H9 (cell line): ENCODE measurements at regions not wholly inside any gene's neighbourhood (a gene's known extent, or its start where the extent isn't known, plus 50 kb on each side); places are given as distances from the start of the nearest gene placed in this dataset.
"Not testable (repeated sequence)": the region's sequence is repeated elsewhere in the genome, so short reads cannot be mapped to it uniquely, and the experiment has no call there.

Experiments
- DNase-seq: peaks from one replicate; pipeline ENCODE4 v3.0.0-alpha.2; 2017
- H2AFZ ChIP-seq: one replicate; pipeline ENCODE4 v1.6.1; 2013; ENCODE audit warnings: mild to moderate bottlenecking, low read length, control low read depth, moderate library complexity
- H2AK5ac ChIP-seq: 2 replicates; pipeline ENCODE4 v1.6.1; 2013; ENCODE audit warnings: low read length, control low read depth, mixed read lengths; ENCODE audit not compliant: insufficient read length
- H2BK120ac ChIP-seq: one replicate; pipeline ENCODE4 v1.6.1; 2013; ENCODE audit warnings: low read depth, mild to moderate bottlenecking, low read length, control low read depth, inconsistent platforms; ENCODE audit not compliant: poor library complexity, severe bottlenecking
- H2BK12ac ChIP-seq: 2 replicates; pipeline ENCODE4 v1.6.1; 2013; ENCODE audit warnings: low read length, control low read depth, mixed read lengths, low read depth; ENCODE audit not compliant: insufficient read length
- H2BK15ac ChIP-seq: 2 replicates; pipeline ENCODE4 v1.6.1; 2013; ENCODE audit warnings: low read depth, low read length, control low read depth
- H2BK20ac ChIP-seq: one replicate; pipeline ENCODE4 v1.6.1; 2013; ENCODE audit warnings: low read depth, mild to moderate bottlenecking, low read length, control low read depth, inconsistent platforms; ENCODE audit not compliant: poor library complexity, severe bottlenecking
- H2BK5ac ChIP-seq: 2 replicates; pipeline ENCODE4 v1.6.1; 2013; ENCODE audit warnings: low read length, control low read depth, mixed read lengths; ENCODE audit not compliant: insufficient read length
- H3K14ac ChIP-seq: 2 replicates; pipeline ENCODE4 v1.6.1; 2013; ENCODE audit warnings: low read length, control low read depth; ENCODE audit not compliant: insufficient read depth
- H3K18ac ChIP-seq: 2 replicates; pipeline ENCODE4 v1.6.1; 2013; ENCODE audit warnings: low read depth, mild to moderate bottlenecking, mixed read lengths, low read length, control low read depth; ENCODE audit not compliant: insufficient read length
- H3K23ac ChIP-seq: 2 replicates; pipeline ENCODE4 v1.6.1; 2013; ENCODE audit warnings: low read length, control low read depth, mixed read lengths, low read depth; ENCODE audit not compliant: insufficient read length
- H3K23me2 ChIP-seq: 2 replicates; pipeline ENCODE4 v1.6.1; 2013; ENCODE audit warnings: low read depth, mild to moderate bottlenecking, mixed read lengths, low read length, control low read depth; ENCODE audit not compliant: insufficient read length, poor library complexity, severe bottlenecking
- H3K27ac ChIP-seq: 2 replicates; pipeline ENCODE4 v1.5.1; 2013; ENCODE audit warnings: low read length, control low read depth, mixed read lengths, low read depth; ENCODE audit not compliant: insufficient read length
- H3K27me3 ChIP-seq: 2 replicates; pipeline ENCODE4 v1.6.1; 2013; ENCODE audit warnings: low read length, control low read depth, inconsistent platforms; ENCODE audit not compliant: insufficient read depth
- H3K4ac ChIP-seq: 2 replicates; pipeline ENCODE4 v1.6.1; 2013; ENCODE audit warnings: low read depth, mild to moderate bottlenecking, control low read depth, inconsistent platforms, low read length, moderate library complexity
- H3K4me1 ChIP-seq: 2 replicates; pipeline ENCODE4 v1.6.1; 2013; ENCODE audit warnings: low read length, control low read depth, inconsistent platforms; ENCODE audit not compliant: insufficient read depth
- H3K4me2 ChIP-seq: 2 replicates; pipeline ENCODE4 v1.6.1; 2013; ENCODE audit warnings: low read length, control low read depth, mixed read lengths; ENCODE audit not compliant: insufficient read length, insufficient read depth
- H3K56ac ChIP-seq: 2 replicates; pipeline ENCODE4 v1.6.1; 2013; ENCODE audit warnings: low read depth, mild to moderate bottlenecking, mixed read lengths, low read length, control low read depth; ENCODE audit not compliant: insufficient read length
- H3K79me1 ChIP-seq: 2 replicates; pipeline ENCODE4 v1.6.1; 2013; ENCODE audit warnings: low read depth, mild to moderate bottlenecking, moderate library complexity, low read length, control low read depth, inconsistent platforms; ENCODE audit not compliant: insufficient read depth, poor library complexity, severe bottlenecking
- H3K79me2 ChIP-seq: 2 replicates; pipeline ENCODE4 v1.6.1; 2013; ENCODE audit warnings: low read length, control low read depth, inconsistent platforms; ENCODE audit not compliant: insufficient read depth
- H3K9ac ChIP-seq: 2 replicates; pipeline ENCODE4 v1.6.1; 2013; ENCODE audit warnings: low read length, control low read depth, mixed read lengths; ENCODE audit not compliant: insufficient read length; ENCODE audit errors: extremely low read depth
- H3K9me3 ChIP-seq: one replicate; pipeline ENCODE4 v1.6.1; 2013; ENCODE audit warnings: low read depth, low read length, inconsistent platforms; ENCODE audit not compliant: control insufficient read depth
- H3T11ph ChIP-seq: one replicate; pipeline ENCODE4 v1.6.1; 2013; ENCODE audit warnings: mild to moderate bottlenecking, low read length, control low read depth, inconsistent platforms
- H4K20me1 ChIP-seq: one replicate; pipeline ENCODE4 v1.6.1; 2013; ENCODE audit not compliant: control insufficient read depth, insufficient read length, insufficient read depth
- H4K5ac ChIP-seq: 2 replicates; pipeline ENCODE4 v1.6.1; 2013; ENCODE audit warnings: low read depth, mild to moderate bottlenecking, mixed read lengths, low read length, control low read depth; ENCODE audit not compliant: insufficient read length
- H4K8ac ChIP-seq: replicated peaks from 2 replicates; pipeline ENCODE4 v1.6.1; 2013; ENCODE audit warnings: low read length, control low read depth, mixed read lengths, low read depth; ENCODE audit not compliant: insufficient read length
- H4K91ac ChIP-seq: 2 replicates; pipeline ENCODE4 v1.6.1; 2013; ENCODE audit warnings: low read depth, mild to moderate bottlenecking, moderate library complexity, mixed read lengths, low read length, control low read depth; ENCODE audit not compliant: insufficient read length
- H3K27ac Mint-ChIP-seq, 3 experiments: 2 replicates in 2 of 3; 3 replicates in 1 of 3; pipeline ENCODE4 v1.8.0; 2020 to 2021; ENCODE audit warnings: mixed read lengths in 3 of 3, mild to moderate bottlenecking in 1 of 3, moderate library complexity in 1 of 3
- H3K27me3 Mint-ChIP-seq: 2 replicates; pipeline ENCODE4 v1.8.0; 2021; ENCODE audit warnings: low read depth, mild to moderate bottlenecking, moderate library complexity, mixed read lengths
- H3K36me3 Mint-ChIP-seq, 3 experiments: 2 replicates in 2 of 3; 3 replicates in 1 of 3; pipeline ENCODE4 v1.8.0; 2020 to 2021; ENCODE audit warnings: low read depth in 3 of 3, mixed read lengths in 3 of 3; ENCODE audit not compliant: insufficient read depth in 1 of 3
- H3K4me1 Mint-ChIP-seq, 2 experiments: 2 replicates each; pipeline ENCODE4 v1.8.0; 2020; ENCODE audit warnings: mixed read lengths in 2 of 2
- H3K4me3 Mint-ChIP-seq, 2 experiments: 2 replicates in 1 of 2; 3 replicates in 1 of 2; pipeline ENCODE4 v1.8.0; 2020 to 2021; ENCODE audit warnings: mild to moderate bottlenecking in 2 of 2, mixed read lengths in 2 of 2, moderate library complexity in 1 of 2
- H3K9me3 Mint-ChIP-seq, 2 experiments: 2 replicates in 1 of 2; 3 replicates in 1 of 2; pipeline ENCODE4 v1.8.0; 2020; ENCODE audit warnings: mild to moderate bottlenecking in 2 of 2, mixed read lengths in 2 of 2, moderate library complexity in 1 of 2
- WGBS: extraction: QIAGEN DNeasy Blood & Tissue Kit; methylation state at CpG from one replicate; pipeline ENCODE4 v1.1.7; 2013; ENCODE audit warnings: missing lambda C conversion rate, low lambda C conversion rate, mixed read lengths; ENCODE audit not compliant: insufficient read length; ENCODE audit errors: extremely low coverage; 5-methylcytosine and 5-hydroxymethylcytosine counted together
- TF ChIP-seq, protein P1 (sequence below): fragments of 200-600 bp; sonication (generic); conservative IDR thresholded peaks from 3 replicates; pipeline ENCODE4 v1.8.0; 2021; ENCODE audit warnings: antibody characterized with exemption, mild to moderate bottlenecking

DNA sequence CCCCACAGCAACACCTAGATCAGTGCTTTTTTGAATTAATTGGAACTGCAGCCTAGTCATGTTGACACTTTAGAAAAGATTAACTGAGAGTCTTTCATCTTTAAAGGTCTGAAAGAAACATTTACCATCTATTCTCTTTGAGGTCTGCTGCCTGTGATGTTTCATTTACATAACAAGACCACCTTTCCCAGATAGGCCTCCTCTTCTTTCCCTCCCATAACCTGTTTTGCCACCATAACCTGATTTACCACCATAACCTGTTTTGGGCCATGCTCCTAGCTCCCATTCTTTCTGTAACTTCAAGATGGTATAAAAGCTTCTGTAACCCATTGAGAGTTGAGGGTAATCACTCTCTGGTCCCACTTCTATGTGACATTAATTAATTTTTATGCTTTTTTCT lies 320.8 kb downstream of the PCDH20 start:
- DNase-seq = no peak

DNA sequence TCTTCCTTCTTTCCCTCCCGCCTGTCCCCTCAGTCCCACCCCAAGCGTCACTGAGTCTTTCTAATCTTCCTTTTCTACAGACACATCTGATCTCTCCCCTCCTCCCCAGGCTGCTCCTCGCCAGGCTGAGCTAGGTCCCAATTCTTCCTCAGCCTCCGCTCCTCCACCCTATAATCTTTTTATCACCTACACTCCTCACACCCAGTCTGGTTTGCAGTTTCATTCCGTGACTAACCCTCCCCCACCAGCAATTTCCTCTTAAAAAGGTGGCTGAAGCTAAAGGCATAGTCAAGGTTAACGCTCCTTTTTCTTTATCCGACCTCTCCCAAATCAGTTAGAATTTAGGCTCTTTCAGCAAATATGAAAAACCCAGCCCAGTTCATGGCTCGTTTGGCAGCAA lies 325.8 kb downstream of the PCDH20 start:
- H3K4me1 ChIP-seq, H2AFZ ChIP-seq, H4K20me1 ChIP-seq, H3K27ac ChIP-seq, H3K79me1 ChIP-seq, H3K23me2 ChIP-seq, H4K91ac ChIP-seq, H2BK120ac ChIP-seq, DNase-seq, H3K4ac ChIP-seq, H3K56ac ChIP-seq, H3T11ph ChIP-seq, H3K18ac ChIP-seq, H3K4me3 Mint-ChIP-seq, H2AK5ac ChIP-seq, H3K27me3 ChIP-seq, H2BK20ac ChIP-seq, H2BK5ac ChIP-seq, H3K9me3 ChIP-seq, H3K4me2 ChIP-seq, H2BK12ac ChIP-seq, H3K14ac ChIP-seq, H4K5ac ChIP-seq, H3K27me3 Mint-ChIP-seq, H3K9ac ChIP-seq, H2BK15ac ChIP-seq, H3K79me2 ChIP-seq, H3K23ac ChIP-seq, H4K8ac ChIP-seq: not testable (repeated sequence)
- H3K9me3 Mint-ChIP-seq = peaks cover 6 to 20% of the 10 kb centered on the region in 2 experiments
- peaks cover 0 to 26% (median 21%) of the 10 kb centered on the region in 3 experiments; a peak in 5 of 7 replicates for H3K36me3 Mint-ChIP-seq
- H3K4me1 Mint-ChIP-seq = peaks cover 50 to 55% of the 10 kb centered on the region in 2 experiments
- H3K27ac Mint-ChIP-seq = 0 out of 7 replicates have a peak overlapping the region, but pooled peaks of 1 of the 3 experiments have one; percentile 20
- WGBS = no CpG with 5 or more reads among the region's 8 CpGs

More for the DNA sequence above, 320.8 kb downstream of the PCDH20 start:
- Histone ChIP-seq H2BK15ac (no peak overlapping the region), H3K14ac (no peak overlapping the region), H3K4ac (no peak overlapping the region), H3K23ac (no peak overlapping the region), H3K18ac (no peak overlapping the region), H3K79me2 (no peaks in the 10 kb centered on the region), H2BK120ac (no peak overlapping the region), H2BK5ac (no peak overlapping the region), H3K9ac (no peak overlapping the region), H2BK12ac (no peak overlapping the region), H3K9me3 (no peaks in the 10 kb centered on the region), H3K56ac (no peak overlapping the region), H4K5ac (no peak overlapping the region), H4K91ac (no peak overlapping the region), H3K27me3 (no peaks in the 10 kb centered on the region), H4K20me1 (no peaks in the 10 kb centered on the region), H3K23me2 (no peaks in the 10 kb centered on the region), H3K4me2 (no peak overlapping the region), H3K79me1 (no peaks in the 10 kb centered on the region), H2BK20ac (no peak overlapping the region), H3K27ac (no peak overlapping the region), H2AK5ac (no peak overlapping the region), H3T11ph (no peak overlapping the region), H2AFZ (no peak overlapping the region), H3K4me1 (no peaks in the 10 kb centered on the region; the same call in 1 of the 2 replicates), H4K8ac (no peak overlapping the region)
- Mint-ChIP-seq H3K4me1 (peaks cover 26 to 27% of the 10 kb centered on the region in 2 experiments), H3K27me3 (0 out of 2 replicates have a peak, but pooled peaks cover 2% of the 10 kb centered on the region), H3K36me3 (peaks cover 0 to 8% (median 7%) of the 10 kb centered on the region in 3 experiments; a peak in 4 of 7 replicates), H3K4me3 (peak overlapping the region in 1 of 2 experiments; percentile 10; a peak in 2 of 5 replicates), H3K9me3 (peaks cover 2 to 10% of the 10 kb centered on the region in 2 experiments), H3K27ac (peak overlapping the region in 1 of 3 experiments; percentile 67; a peak in 2 of 7 replicates)
- TF ChIP-seq, protein P1, sequence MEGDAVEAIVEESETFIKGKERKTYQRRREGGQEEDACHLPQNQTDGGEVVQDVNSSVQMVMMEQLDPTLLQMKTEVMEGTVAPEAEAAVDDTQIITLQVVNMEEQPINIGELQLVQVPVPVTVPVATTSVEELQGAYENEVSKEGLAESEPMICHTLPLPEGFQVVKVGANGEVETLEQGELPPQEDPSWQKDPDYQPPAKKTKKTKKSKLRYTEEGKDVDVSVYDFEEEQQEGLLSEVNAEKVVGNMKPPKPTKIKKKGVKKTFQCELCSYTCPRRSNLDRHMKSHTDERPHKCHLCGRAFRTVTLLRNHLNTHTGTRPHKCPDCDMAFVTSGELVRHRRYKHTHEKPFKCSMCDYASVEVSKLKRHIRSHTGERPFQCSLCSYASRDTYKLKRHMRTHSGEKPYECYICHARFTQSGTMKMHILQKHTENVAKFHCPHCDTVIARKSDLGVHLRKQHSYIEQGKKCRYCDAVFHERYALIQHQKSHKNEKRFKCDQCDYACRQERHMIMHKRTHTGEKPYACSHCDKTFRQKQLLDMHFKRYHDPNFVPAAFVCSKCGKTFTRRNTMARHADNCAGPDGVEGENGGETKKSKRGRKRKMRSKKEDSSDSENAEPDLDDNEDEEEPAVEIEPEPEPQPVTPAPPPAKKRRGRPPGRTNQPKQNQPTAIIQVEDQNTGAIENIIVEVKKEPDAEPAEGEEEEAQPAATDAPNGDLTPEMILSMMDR = no peak
